A549 (cell line): ENCODE measurements at regions not wholly inside any gene's neighbourhood (a gene's known extent, or its start where the extent isn't known, plus 50 kb on each side); places are given as distances from the start of the nearest gene placed in this dataset.
"Not testable (repeated sequence)": the region's sequence is repeated elsewhere in the genome, so short reads cannot be mapped to it uniquely, and the experiment has no call there.

ENCODE experiments used
- CBX8 ChIP-seq: fragments of 200-600 bp; sonication (generic); IDR thresholded peaks from 2 replicates; pipeline ENCODE4 v1.6.1; 2016
- CEBPB ChIP-seq, 2 experiments: fragments of >200 bp in 1 of 2; sonication (Bioruptor Twin) in 1 of 2; formaldehyde crosslinking in 1 of 2; IDR thresholded peaks; 2 replicates each; pipeline ENCODE4 v1.6.1; 2012 to 2016
- CTCF ChIP-seq: fragments of >200 bp; sonication (Bioruptor Twin); formaldehyde crosslinking; IDR thresholded peaks from 3 replicates; pipeline ENCODE4 v1.5.1; 2016
- E2F6 ChIP-seq: IDR thresholded peaks from 2 replicates; pipeline ENCODE4 v1.6.1; 2012; ENCODE audit warnings: low read depth, borderline replicate concordance
- ESRRA ChIP-seq: fragments of 150-350 bp; IDR thresholded peaks from 2 replicates; pipeline ENCODE4 v1.6.1; 2014; ENCODE audit warnings: mild to moderate bottlenecking, low read length, borderline replicate concordance
- HOXA7 ChIP-seq: fragments of 250-450 bp; sonication (Bioruptor Pico); IDR thresholded peaks from 2 replicates; pipeline ENCODE4 v1.5.0; 2020; ENCODE audit warnings: mild to moderate bottlenecking, moderate library complexity
- NFE2L2 ChIP-seq: fragments of 150-350 bp; conservative IDR thresholded peaks from 2 replicates; pipeline ENCODE4 v1.6.1; 2014; ENCODE audit warnings: low read length
- NR3C1 ChIP-seq: fragments of >200 bp; sonication (Bioruptor Twin); formaldehyde crosslinking; IDR thresholded peaks from 3 replicates; pipeline ENCODE4 v1.6.1; 2017
- RAD21 ChIP-seq, 2 experiments: fragments of >200 bp in 1 of 2; sonication (Bioruptor Twin) in 1 of 2; formaldehyde crosslinking in 1 of 2; IDR thresholded peaks in 1 of 2; conservative IDR thresholded peaks in 1 of 2; 2 replicates in 1 of 2; 3 replicates in 1 of 2; pipeline ENCODE4 v1.6.1; 2012 to 2018; ENCODE audit warnings: inconsistent platforms in 1 of 2
- SREBF2 ChIP-seq: fragments of 450-650 bp; IDR thresholded peaks from 2 replicates; pipeline ENCODE4 v1.6.1; 2014; ENCODE audit warnings: mild to moderate bottlenecking, moderate library complexity
- TF ChIP-seq, protein P1 (sequence below): fragments of 200-600 bp; sonication (generic); IDR thresholded peaks from 2 replicates; pipeline ENCODE4 v1.6.1; 2016; ENCODE audit warnings: antibody characterized with exemption, mild to moderate bottlenecking, moderate library complexity

- not testable (repeated sequence) for TF ChIP-seq CTCF; E2F6; ESRRA; SREBF2; HOXA7 (CRISPR knock-in tag); CBX8; RAD21 (conservative IDR thresholded peaks at IDR 0.05 in 1 of 2, IDR thresholded peaks at IDR 0.05 in 1 of 2); NFE2L2; NR3C1; CEBPB (IDR thresholded peaks at IDR 0.05)
- TF ChIP-seq, protein P1, sequence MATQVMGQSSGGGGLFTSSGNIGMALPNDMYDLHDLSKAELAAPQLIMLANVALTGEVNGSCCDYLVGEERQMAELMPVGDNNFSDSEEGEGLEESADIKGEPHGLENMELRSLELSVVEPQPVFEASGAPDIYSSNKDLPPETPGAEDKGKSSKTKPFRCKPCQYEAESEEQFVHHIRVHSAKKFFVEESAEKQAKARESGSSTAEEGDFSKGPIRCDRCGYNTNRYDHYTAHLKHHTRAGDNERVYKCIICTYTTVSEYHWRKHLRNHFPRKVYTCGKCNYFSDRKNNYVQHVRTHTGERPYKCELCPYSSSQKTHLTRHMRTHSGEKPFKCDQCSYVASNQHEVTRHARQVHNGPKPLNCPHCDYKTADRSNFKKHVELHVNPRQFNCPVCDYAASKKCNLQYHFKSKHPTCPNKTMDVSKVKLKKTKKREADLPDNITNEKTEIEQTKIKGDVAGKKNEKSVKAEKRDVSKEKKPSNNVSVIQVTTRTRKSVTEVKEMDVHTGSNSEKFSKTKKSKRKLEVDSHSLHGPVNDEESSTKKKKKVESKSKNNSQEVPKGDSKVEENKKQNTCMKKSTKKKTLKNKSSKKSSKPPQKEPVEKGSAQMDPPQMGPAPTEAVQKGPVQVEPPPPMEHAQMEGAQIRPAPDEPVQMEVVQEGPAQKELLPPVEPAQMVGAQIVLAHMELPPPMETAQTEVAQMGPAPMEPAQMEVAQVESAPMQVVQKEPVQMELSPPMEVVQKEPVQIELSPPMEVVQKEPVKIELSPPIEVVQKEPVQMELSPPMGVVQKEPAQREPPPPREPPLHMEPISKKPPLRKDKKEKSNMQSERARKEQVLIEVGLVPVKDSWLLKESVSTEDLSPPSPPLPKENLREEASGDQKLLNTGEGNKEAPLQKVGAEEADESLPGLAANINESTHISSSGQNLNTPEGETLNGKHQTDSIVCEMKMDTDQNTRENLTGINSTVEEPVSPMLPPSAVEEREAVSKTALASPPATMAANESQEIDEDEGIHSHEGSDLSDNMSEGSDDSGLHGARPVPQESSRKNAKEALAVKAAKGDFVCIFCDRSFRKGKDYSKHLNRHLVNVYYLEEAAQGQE = not testable (repeated sequence)
Measured at GRCh38 chrX:66692512-66692911, 53.6 kb upstream of the EDA2R start.
